GM18858 (cell line): ENCODE measurements at regions not wholly inside any gene's neighbourhood (a gene's known extent, or its start where the extent isn't known, plus 50 kb on each side); places are given as distances from the start of the nearest gene placed in this dataset.

ENCODE experiments used
- ATAC-seq: cut with Tn5 transposase; IDR thresholded peaks from one replicate; pipeline ENCODE4 v1.9.1; 2021; ENCODE audit not compliant: unreplicated experiment

GRCh38 chr18:42258301-42258965 is 303.4 kb downstream of the PIK3C3 start:
- no peak for ATAC-seq

GRCh38 chr18:42261731-42262130 is 306.7 kb downstream of the PIK3C3 start:
- no peak for ATAC-seq

GRCh38 chr18:42264497-42264896 is 309.5 kb downstream of the PIK3C3 start:
- no peak for ATAC-seq

GRCh38 chr18:42268186-42268725 is 313.2 kb downstream of the PIK3C3 start:
- ATAC-seq, result no peak

GRCh38 chr18:42268798-42269197 is 313.8 kb downstream of the PIK3C3 start:
- ATAC-seq, result no peak

- ATAC-seq, result no peak
These were observed 316.8 kb downstream of the PIK3C3 start for GRCh38 chr18:42271647-42272414.

- no peak for ATAC-seq
These were observed 319.6 kb downstream of the PIK3C3 start for GRCh38 chr18:42274488-42275137.

GRCh38 chr18:42275138-42275535 is 320.1 kb downstream of the PIK3C3 start:
- ATAC-seq, result no peak

- no peak for ATAC-seq
These were observed 321.1 kb downstream of the PIK3C3 start for GRCh38 chr18:42275949-42276730.

GRCh38 chr18:42281124-42281523 is 326.1 kb downstream of the PIK3C3 start:
- ATAC-seq, result no peak

GRCh38 chr18:42281851-42282250 is 326.8 kb downstream of the PIK3C3 start:
- no peak for ATAC-seq

GRCh38 chr18:42287047-42287446 is 332.0 kb downstream of the PIK3C3 start:
- ATAC-seq, result no peak

GRCh38 chr18:42288129-42288528 is 333.1 kb downstream of the PIK3C3 start:
- no peak for ATAC-seq

GRCh38 chr18:42289526-42289925 is 334.5 kb downstream of the PIK3C3 start:
- ATAC-seq, result no peak

- ATAC-seq, result no peak
These were observed 335.6 kb downstream of the PIK3C3 start for GRCh38 chr18:42290318-42291307.

GRCh38 chr18:42292654-42293053 is 337.6 kb downstream of the PIK3C3 start:
- ATAC-seq, result no peak

GRCh38 chr18:42296192-42296591 is 341.2 kb downstream of the PIK3C3 start:
- ATAC-seq, result no peak

GRCh38 chr18:42296723-42297122 is 341.7 kb downstream of the PIK3C3 start:
- no peak for ATAC-seq

- peak; percentile 95 for ATAC-seq
These were observed 344.0 kb downstream of the PIK3C3 start for GRCh38 chr18:42298759-42299675.
